GM10266 (cell line): ENCODE measurements at regions not wholly inside any gene's neighbourhood (a gene's known extent, or its start where the extent isn't known, plus 50 kb on each side); places are given as distances from the start of the nearest gene placed in this dataset.

ENCODE experiments used
- DNase-seq: peaks from one replicate; pipeline ENCODE4 v3.0.0; 2012; ENCODE audit errors: extremely low spot score
- TF ChIP-seq, protein P1 (sequence below): IDR thresholded peaks from 2 replicates; pipeline ENCODE4 v1.5.1; 2012; ENCODE audit warnings: mild to moderate bottlenecking, low read depth; ENCODE audit not compliant: control insufficient read depth, insufficient read depth; ENCODE audit errors: missing control alignments

GRCh38 chr14:97477353-97477752 is 680.2 kb downstream of the VRK1 start:
- TF ChIP-seq, protein P1, sequence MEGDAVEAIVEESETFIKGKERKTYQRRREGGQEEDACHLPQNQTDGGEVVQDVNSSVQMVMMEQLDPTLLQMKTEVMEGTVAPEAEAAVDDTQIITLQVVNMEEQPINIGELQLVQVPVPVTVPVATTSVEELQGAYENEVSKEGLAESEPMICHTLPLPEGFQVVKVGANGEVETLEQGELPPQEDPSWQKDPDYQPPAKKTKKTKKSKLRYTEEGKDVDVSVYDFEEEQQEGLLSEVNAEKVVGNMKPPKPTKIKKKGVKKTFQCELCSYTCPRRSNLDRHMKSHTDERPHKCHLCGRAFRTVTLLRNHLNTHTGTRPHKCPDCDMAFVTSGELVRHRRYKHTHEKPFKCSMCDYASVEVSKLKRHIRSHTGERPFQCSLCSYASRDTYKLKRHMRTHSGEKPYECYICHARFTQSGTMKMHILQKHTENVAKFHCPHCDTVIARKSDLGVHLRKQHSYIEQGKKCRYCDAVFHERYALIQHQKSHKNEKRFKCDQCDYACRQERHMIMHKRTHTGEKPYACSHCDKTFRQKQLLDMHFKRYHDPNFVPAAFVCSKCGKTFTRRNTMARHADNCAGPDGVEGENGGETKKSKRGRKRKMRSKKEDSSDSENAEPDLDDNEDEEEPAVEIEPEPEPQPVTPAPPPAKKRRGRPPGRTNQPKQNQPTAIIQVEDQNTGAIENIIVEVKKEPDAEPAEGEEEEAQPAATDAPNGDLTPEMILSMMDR, result no peak
- no peak for DNase-seq

- no peak for DNase-seq
- TF ChIP-seq, protein P1, result no peak
Measured at GRCh38 chr14:97485201-97485600, 688.0 kb downstream of the VRK1 start.

- TF ChIP-seq, protein P1, result no peak
- DNase-seq, result no peak
Measured at GRCh38 chr14:97486601-97487120, 689.5 kb downstream of the VRK1 start.

DNA sequence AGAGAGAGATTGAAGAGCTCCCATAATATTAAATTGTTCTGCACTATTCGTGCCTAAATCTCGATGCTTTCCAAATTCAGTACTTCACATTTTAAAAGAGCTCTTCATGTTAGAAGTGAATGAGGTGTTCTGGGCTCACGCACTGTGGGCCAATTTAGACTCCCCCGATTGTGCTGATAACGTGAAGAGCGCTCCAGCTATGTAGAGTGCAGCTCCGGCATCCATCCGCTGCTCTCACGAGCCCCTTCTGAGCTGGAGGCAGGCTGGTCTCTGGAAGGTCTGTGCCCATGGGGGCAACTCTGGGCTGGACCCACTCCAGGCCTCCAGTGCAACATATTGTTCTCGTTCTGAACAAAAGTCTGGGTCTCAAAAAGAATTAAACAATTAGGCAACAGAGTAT is 692.6 kb downstream of the VRK1 start:
- no peak for DNase-seq
- TF ChIP-seq, protein P1, result no peak

GRCh38 chr14:97490521-97491070 is 693.4 kb downstream of the VRK1 start:
- no peak for DNase-seq

GRCh38 chr14:97491697-97492096 is 694.5 kb downstream of the VRK1 start:
- DNase-seq, result no peak
- TF ChIP-seq, protein P1, result no peak

More at GRCh38 chr14:97490521-97491070, 693.4 kb downstream of the VRK1 start:
- TF ChIP-seq, protein P1, result no peak

GRCh38 chr14:97499790-97500481 is 702.8 kb downstream of the VRK1 start:
- DNase-seq, result no peak
- TF ChIP-seq, protein P1, result no peak
